CD4-positive, CD25-positive, alpha-beta regulatory T cell (primary cell): ENCODE measurements at regions not wholly inside any gene's neighbourhood (a gene's known extent, or its start where the extent isn't known, plus 50 kb on each side); places are given as distances from the start of the nearest gene placed in this dataset.
"Not testable (repeated sequence)": the region's sequence is repeated elsewhere in the genome, so short reads cannot be mapped to it uniquely, and the experiment has no call there.

ENCODE experiments used
- ATAC-seq, 2 donors: fragments of 150-1000 bp; cut with Tn5 transposase; one replicate each; pipeline ENCODE4 v1.10.0; 2021; ENCODE audit warnings: low read depth in 2 of 2, moderate number of reproducible peaks in 2 of 2, moderate library complexity in 1 of 2
- DNase-seq, 3 donors: peaks; one replicate each; pipeline versions ENCODE4 v3.0.0 to v3.0.0-alpha.2; 2012 to 2022; ENCODE audit warnings: mixed read lengths in 1 of 3
- H3K27ac ChIP-seq: one replicate; pipeline ENCODE4 v1.7.0; 2013; ENCODE audit warnings: mild to moderate bottlenecking, low read length; ENCODE audit not compliant: insufficient read depth, poor library complexity, severe bottlenecking
- H3K27me3 ChIP-seq: one replicate; pipeline ENCODE4 v1.7.0; 2013; ENCODE audit warnings: low read length; ENCODE audit not compliant: control insufficient read depth, insufficient read depth
- H3K36me3 ChIP-seq: one replicate; pipeline ENCODE4 v1.7.0; 2013; ENCODE audit warnings: mild to moderate bottlenecking, low read length, moderate library complexity; ENCODE audit not compliant: control insufficient read depth, insufficient read depth
- H3K4me1 ChIP-seq: 2 replicates; pipeline ENCODE4 v1.7.0; 2013; ENCODE audit warnings: mild to moderate bottlenecking, low read length; ENCODE audit not compliant: insufficient read depth, control insufficient read depth, poor library complexity, severe bottlenecking
- H3K4me3 ChIP-seq: one replicate; pipeline ENCODE4 v1.7.0; 2013; ENCODE audit warnings: low read depth, mild to moderate bottlenecking, low read length, moderate library complexity
- H3K9me3 ChIP-seq, 2 experiments: 1 replicate in 1 of 2; 2 replicates in 1 of 2; pipeline ENCODE4 v1.7.0; 2013; ENCODE audit warnings: low read length in 2 of 2, mild to moderate bottlenecking in 1 of 2, moderate library complexity in 1 of 2; ENCODE audit not compliant: control insufficient read depth in 2 of 2
- H3K27ac Mint-ChIP-seq, 3 donors: one replicate each; pipeline ENCODE4 v1.8.0; 2020 to 2022; ENCODE audit warnings: mild to moderate bottlenecking in 3 of 3, mixed read lengths in 3 of 3, moderate library complexity in 2 of 3
- H3K27me3 Mint-ChIP-seq: one replicate; pipeline ENCODE4 v1.8.0; 2022; ENCODE audit warnings: mild to moderate bottlenecking, mixed read lengths
- H3K36me3 Mint-ChIP-seq: one replicate; pipeline ENCODE4 v1.8.0; 2020; ENCODE audit warnings: mixed read lengths
- H3K4me1 Mint-ChIP-seq, 4 donors: one replicate each; pipeline ENCODE4 v1.8.0; 2020 to 2022; ENCODE audit warnings: mixed read lengths in 4 of 4, mild to moderate bottlenecking in 1 of 4
- H3K4me3 Mint-ChIP-seq, 4 donors: one replicate each; pipeline ENCODE4 v1.8.0; 2020 to 2022; ENCODE audit warnings: mild to moderate bottlenecking in 4 of 4, mixed read lengths in 4 of 4, moderate library complexity in 3 of 4
- H3K9me3 Mint-ChIP-seq, 7 donors: one replicate each; pipeline ENCODE4 v1.8.0; 2020 to 2022; ENCODE audit warnings: mixed read lengths in 7 of 7, mild to moderate bottlenecking in 3 of 7, moderate library complexity in 2 of 7

DNA sequence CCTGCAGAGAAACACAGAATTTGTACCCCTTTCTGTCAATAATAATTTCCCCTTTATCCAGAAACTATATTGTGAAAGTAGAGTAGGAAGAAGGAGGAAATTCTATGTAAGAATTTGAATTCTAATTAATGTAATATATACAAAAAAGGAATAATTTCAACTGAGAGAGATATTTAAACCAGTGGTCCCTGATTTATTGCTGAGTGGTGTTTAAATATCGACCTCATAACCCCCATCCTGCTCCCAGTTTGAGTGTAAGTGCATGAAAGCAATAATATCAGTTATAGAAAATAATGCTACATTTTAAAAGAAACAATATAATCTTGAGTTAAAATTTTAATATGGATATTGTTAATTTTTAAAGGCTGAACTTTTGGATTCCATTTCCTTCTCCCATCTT is 286.2 kb upstream of the REG3G start:
- H3K4me3 Mint-ChIP-seq = no peak overlapping the region
- no peaks in the 10 kb centered on the region for H3K36me3 ChIP-seq
- H3K36me3 Mint-ChIP-seq = no peaks in the 10 kb centered on the region
- H3K9me3 Mint-ChIP-seq = peaks cover 2 to 34% (median 11%) of the 10 kb centered on the region in 7 donors
- H3K27ac ChIP-seq = no peak overlapping the region
- H3K9me3 ChIP-seq = peaks cover 5 to 6% of the 10 kb centered on the region in 2 experiments
- ATAC-seq (no peak), DNase-seq (no peak)
- no peak overlapping the region for H3K4me3 ChIP-seq
- H3K4me1 ChIP-seq = no peaks in the 10 kb centered on the region
- H3K27me3 ChIP-seq = no peaks in the 10 kb centered on the region
- no peak overlapping the region for H3K27ac Mint-ChIP-seq
- no peaks in the 10 kb centered on the region for H3K27me3 Mint-ChIP-seq
- no peaks in the 10 kb centered on the region for H3K4me1 Mint-ChIP-seq

DNA sequence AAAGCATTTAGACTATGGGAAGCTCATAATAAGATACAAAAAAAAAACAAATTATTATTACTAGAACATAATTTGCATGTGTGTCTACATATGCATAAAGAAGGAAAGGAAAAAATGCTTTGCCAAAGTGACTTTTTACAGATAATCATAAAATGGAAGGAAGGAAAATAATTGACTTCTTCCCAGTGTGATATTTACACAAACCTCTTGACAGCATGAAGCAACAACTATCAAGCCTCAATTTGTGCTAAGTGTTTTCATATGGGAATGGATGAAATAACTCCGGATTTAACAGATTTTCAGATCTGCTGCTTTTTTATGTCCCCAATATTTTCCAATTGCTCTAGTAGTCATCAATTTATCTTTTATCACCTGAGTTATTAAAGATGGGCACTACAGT is 275.9 kb upstream of the REG3G start:
- H3K4me3 ChIP-seq = no peak overlapping the region
- H3K4me1 ChIP-seq = no peaks in the 10 kb centered on the region
- Mint-ChIP-seq H3K36me3 (no peaks in the 10 kb centered on the region), H3K27ac (no peak overlapping the region), H3K4me3 (no peak overlapping the region), H3K27me3 (no peaks in the 10 kb centered on the region), H3K9me3 (peaks cover 0 to 11% (median 3%) of the 10 kb centered on the region in 7 donors), H3K4me1 (no peaks in the 10 kb centered on the region)
- peaks cover 0 to 3% of the 10 kb centered on the region in 2 experiments for H3K9me3 ChIP-seq
- no peaks in the 10 kb centered on the region for H3K27me3 ChIP-seq
- ATAC-seq (no peak), DNase-seq (no peak)
- no peak overlapping the region for H3K27ac ChIP-seq
- no peaks in the 10 kb centered on the region for H3K36me3 ChIP-seq

DNA sequence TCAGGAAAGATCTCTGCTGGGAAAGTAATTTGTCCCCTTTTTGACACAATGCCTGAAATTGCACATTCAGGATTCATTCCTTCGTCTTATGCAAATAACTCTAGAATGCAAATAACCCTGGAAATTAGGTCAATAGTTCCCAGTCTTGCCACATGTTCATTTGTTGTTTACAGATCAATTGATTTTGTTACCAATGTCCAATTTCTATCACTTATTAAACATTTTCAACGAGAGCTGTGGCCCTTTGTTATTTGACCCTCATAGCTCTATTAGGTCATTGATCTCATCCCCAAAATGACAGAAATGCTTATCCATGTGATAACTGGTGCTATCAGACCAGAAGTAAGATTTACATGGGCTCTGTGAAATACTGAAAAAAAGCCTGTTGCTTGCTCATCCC is 275.3 kb upstream of the REG3G start:
- Histone ChIP-seq H3K4me3 (no peak overlapping the region), H3K36me3 (no peaks in the 10 kb centered on the region), H3K9me3 (peaks cover 3 to 4% of the 10 kb centered on the region in 2 experiments), H3K27me3 (no peaks in the 10 kb centered on the region), H3K27ac (no peak overlapping the region), H3K4me1 (no peaks in the 10 kb centered on the region)
- H3K9me3 Mint-ChIP-seq = peaks cover 0 to 11% (median 3%) of the 10 kb centered on the region in 7 donors
- no peaks in the 10 kb centered on the region for H3K36me3 Mint-ChIP-seq
- H3K27ac Mint-ChIP-seq = no peak overlapping the region
- DNase-seq (no peak), ATAC-seq (no peak)
- no peaks in the 10 kb centered on the region for H3K27me3 Mint-ChIP-seq
- H3K4me1 Mint-ChIP-seq = no peaks in the 10 kb centered on the region
- no peak overlapping the region for H3K4me3 Mint-ChIP-seq

DNA sequence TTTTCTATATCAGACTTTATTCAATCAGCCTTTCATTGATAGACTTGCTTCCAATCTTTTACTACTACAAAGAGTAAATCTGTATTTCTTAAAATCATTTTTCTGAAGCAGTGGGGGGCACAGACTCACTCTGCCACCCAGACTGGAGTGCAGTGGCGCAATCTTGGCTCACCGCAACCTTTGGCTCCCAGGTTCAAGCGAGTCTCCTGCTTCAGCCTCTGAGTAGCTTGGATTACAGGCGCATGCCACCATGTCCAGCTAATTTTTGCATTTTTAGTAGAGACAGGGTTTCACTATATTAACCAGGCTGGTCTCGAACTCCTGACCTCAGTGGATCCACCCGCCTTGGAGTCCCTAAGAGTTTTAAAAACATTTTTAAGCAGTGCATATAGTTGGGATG is 270.6 kb upstream of the REG3G start:
- ATAC-seq = no peak
- peaks cover 3 to 4% of the 10 kb centered on the region in 2 experiments for H3K9me3 ChIP-seq
- H3K4me3 ChIP-seq = no peak overlapping the region
- peaks cover 1 to 23% (median 11%) of the 10 kb centered on the region in 7 donors for H3K9me3 Mint-ChIP-seq
- no peaks in the 10 kb centered on the region for H3K4me1 Mint-ChIP-seq
- H3K36me3 ChIP-seq = no peaks in the 10 kb centered on the region
- H3K27ac Mint-ChIP-seq = no peak overlapping the region
- no peaks in the 10 kb centered on the region for H3K27me3 Mint-ChIP-seq
- H3K4me3 Mint-ChIP-seq = no peak overlapping the region
- H3K27me3 ChIP-seq = no peaks in the 10 kb centered on the region
- H3K27ac ChIP-seq = no peak overlapping the region
- no peaks in the 10 kb centered on the region for H3K4me1 ChIP-seq
- H3K36me3 Mint-ChIP-seq = peaks cover 4% of the 10 kb centered on the region
- DNase-seq = no peak

DNA sequence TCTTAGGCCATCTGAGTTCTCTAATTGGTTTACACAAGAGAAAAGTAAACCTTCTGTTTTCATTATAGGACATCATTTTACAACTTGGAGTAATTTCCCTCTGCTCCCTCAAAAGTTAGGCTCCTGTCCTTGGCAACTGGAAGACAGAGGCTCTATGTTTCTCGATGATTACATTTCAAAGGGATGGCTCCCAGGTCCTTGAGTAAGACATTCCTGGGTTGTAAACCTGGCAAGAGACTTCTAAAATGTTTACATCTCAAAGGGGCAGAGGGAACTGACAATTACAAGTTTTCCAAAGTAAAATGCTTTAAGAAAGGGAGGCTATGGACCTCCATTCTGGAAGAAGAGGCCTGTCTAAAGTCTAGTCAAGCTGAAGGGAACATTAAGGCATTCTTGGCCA is 268.3 kb upstream of the REG3G start:
- Histone ChIP-seq H3K4me1 (no peaks in the 10 kb centered on the region), H3K27me3 (no peaks in the 10 kb centered on the region), H3K36me3 (no peaks in the 10 kb centered on the region), H3K9me3 (peaks cover 2 to 10% of the 10 kb centered on the region in 2 experiments), H3K4me3 (no peak overlapping the region), H3K27ac (no peak overlapping the region)
- no peak overlapping the region for H3K27ac Mint-ChIP-seq
- H3K9me3 Mint-ChIP-seq = peaks cover 3 to 42% (median 26%) of the 10 kb centered on the region in 7 donors
- H3K36me3 Mint-ChIP-seq = peaks cover 4% of the 10 kb centered on the region
- no peak overlapping the region for H3K4me3 Mint-ChIP-seq
- no peak for ATAC-seq
- H3K27me3 Mint-ChIP-seq = no peaks in the 10 kb centered on the region
- DNase-seq = no peak
- H3K4me1 Mint-ChIP-seq = no peaks in the 10 kb centered on the region

DNA sequence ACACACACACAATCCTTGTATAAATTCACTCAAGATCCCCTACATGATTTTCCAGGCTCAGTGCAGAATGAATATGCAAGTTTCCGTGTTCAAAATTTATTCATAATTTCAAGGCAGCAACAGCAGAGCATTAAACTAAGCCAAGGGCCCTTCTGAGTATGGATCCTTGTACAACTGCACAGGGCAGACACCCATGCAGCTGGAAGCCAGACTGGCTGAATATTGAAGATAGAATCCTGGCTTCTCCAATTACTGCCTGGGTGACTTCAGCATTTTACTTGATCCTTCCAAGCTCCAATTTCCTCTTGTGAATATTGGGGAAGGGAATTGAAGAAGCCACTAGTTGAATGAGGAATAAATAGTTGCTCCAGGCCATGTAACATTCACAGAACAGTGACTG is 267.9 kb upstream of the REG3G start:
- Histone ChIP-seq H3K27ac (no peak overlapping the region), H3K27me3 (no peaks in the 10 kb centered on the region), H3K36me3 (no peaks in the 10 kb centered on the region), H3K4me3 (no peak overlapping the region), H3K4me1 (no peaks in the 10 kb centered on the region), H3K9me3 (peaks cover 2 to 13% of the 10 kb centered on the region in 2 experiments)
- peaks cover 3 to 46% (median 29%) of the 10 kb centered on the region in 7 donors for H3K9me3 Mint-ChIP-seq
- H3K4me1 Mint-ChIP-seq = no peaks in the 10 kb centered on the region
- ATAC-seq = no peak
- no peaks in the 10 kb centered on the region for H3K27me3 Mint-ChIP-seq
- no peak for DNase-seq
- H3K36me3 Mint-ChIP-seq = peaks cover 4% of the 10 kb centered on the region
- no peak overlapping the region for H3K27ac Mint-ChIP-seq
- no peak overlapping the region for H3K4me3 Mint-ChIP-seq

DNA sequence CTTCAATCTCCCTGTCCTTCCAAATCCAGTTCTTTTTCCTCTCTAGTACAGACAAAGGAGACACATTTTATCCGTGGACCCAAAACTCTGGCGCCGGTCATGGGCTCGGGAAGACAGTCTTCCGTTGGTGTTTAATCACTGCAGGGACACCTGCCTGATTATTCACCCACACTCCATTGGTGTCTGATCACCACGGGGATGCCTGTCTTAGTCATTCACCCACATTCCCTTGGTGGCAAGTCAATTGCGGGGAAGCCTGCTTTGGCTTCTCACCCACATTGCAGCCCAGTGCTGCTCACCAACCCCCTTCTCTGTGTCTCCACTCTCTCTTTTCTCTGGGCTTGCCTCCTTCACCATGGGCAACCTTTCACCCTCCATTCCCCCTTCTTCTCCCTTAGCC is 266.7 kb upstream of the REG3G start:
- peaks cover 3 to 55% (median 34%) of the 10 kb centered on the region in 7 donors for H3K9me3 Mint-ChIP-seq
- not testable (repeated sequence) for H3K4me1 ChIP-seq, H3K4me3 ChIP-seq, DNase-seq, H3K4me3 Mint-ChIP-seq, H3K27me3 Mint-ChIP-seq, H3K27me3 ChIP-seq, H3K36me3 ChIP-seq, H3K27ac Mint-ChIP-seq, ATAC-seq, H3K36me3 Mint-ChIP-seq, H3K4me1 Mint-ChIP-seq, H3K27ac ChIP-seq
- H3K9me3 ChIP-seq = peaks cover 2 to 18% of the 10 kb centered on the region in 2 experiments

DNA sequence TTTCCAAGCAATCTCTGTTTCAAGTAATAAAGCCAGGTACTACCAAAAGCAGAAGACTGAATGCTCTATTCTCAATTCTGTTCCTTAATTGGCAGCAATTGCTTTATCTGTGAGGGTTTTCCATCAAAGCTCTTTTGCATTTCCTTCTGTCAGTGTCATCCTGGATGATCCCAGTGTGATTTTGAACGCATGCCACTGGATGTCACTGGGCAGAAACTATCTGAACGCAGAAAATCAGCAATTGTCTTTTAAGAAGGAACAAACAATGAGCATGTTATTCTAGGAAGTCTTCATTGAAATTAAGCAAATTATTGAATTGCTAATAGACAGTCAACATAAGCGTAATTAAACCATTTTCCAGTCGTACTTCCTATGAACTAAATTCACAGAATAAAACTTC is 259.0 kb upstream of the REG3G start:
- H3K27me3 Mint-ChIP-seq = no peaks in the 10 kb centered on the region
- ATAC-seq (no peak), DNase-seq (no peak)
- Histone ChIP-seq H3K27ac (no peak overlapping the region), H3K9me3 (peaks cover 3 to 9% of the 10 kb centered on the region in 2 experiments), H3K27me3 (no peaks in the 10 kb centered on the region), H3K4me1 (no peaks in the 10 kb centered on the region), H3K36me3 (no peaks in the 10 kb centered on the region), H3K4me3 (no peak overlapping the region)
- no peaks in the 10 kb centered on the region for H3K4me1 Mint-ChIP-seq
- H3K4me3 Mint-ChIP-seq = no peak overlapping the region
- H3K27ac Mint-ChIP-seq = no peak overlapping the region
- H3K36me3 Mint-ChIP-seq = no peaks in the 10 kb centered on the region
- peaks cover 4 to 35% (median 20%) of the 10 kb centered on the region in 7 donors for H3K9me3 Mint-ChIP-seq
